ENCODE measurements at regions not wholly inside any gene's neighbourhood (a gene's known extent, or its start where the extent isn't known, plus 50 kb on each side); places are given as distances from the start of the nearest gene placed in this dataset.

DNA sequence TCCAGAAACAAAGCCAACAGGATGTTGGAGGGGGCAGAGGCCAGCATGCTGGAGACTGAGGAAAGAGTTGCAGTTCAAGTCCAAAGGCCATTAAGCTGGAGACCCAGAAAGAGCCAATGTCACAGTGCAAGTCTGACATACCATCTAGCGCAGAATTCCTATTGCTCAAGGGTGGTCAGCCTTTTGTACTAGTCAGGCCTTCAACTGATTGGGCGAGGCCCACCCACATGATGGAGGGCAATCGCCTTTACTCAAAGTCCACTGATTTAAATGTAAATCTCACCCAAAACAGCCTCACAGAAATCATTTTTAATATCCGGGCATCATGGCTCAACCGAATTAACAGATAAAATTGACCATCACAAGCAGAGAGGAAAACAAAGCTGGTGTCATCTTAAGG lies 113.9 kb downstream of the RCN1 start:
- TF ChIP-seq POLR2A (IDR thresholded peaks at IDR 0.05): no peak
- TF ChIP-seq, protein P1, sequence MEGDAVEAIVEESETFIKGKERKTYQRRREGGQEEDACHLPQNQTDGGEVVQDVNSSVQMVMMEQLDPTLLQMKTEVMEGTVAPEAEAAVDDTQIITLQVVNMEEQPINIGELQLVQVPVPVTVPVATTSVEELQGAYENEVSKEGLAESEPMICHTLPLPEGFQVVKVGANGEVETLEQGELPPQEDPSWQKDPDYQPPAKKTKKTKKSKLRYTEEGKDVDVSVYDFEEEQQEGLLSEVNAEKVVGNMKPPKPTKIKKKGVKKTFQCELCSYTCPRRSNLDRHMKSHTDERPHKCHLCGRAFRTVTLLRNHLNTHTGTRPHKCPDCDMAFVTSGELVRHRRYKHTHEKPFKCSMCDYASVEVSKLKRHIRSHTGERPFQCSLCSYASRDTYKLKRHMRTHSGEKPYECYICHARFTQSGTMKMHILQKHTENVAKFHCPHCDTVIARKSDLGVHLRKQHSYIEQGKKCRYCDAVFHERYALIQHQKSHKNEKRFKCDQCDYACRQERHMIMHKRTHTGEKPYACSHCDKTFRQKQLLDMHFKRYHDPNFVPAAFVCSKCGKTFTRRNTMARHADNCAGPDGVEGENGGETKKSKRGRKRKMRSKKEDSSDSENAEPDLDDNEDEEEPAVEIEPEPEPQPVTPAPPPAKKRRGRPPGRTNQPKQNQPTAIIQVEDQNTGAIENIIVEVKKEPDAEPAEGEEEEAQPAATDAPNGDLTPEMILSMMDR (IDR thresholded peaks at IDR 0.05): no peak

Data from tibial nerve (tissue), 3 donors.